ENCODE measurements at regions not wholly inside any gene's neighbourhood (a gene's known extent, or its start where the extent isn't known, plus 50 kb on each side); places are given as distances from the start of the nearest gene placed in this dataset.

DNA sequence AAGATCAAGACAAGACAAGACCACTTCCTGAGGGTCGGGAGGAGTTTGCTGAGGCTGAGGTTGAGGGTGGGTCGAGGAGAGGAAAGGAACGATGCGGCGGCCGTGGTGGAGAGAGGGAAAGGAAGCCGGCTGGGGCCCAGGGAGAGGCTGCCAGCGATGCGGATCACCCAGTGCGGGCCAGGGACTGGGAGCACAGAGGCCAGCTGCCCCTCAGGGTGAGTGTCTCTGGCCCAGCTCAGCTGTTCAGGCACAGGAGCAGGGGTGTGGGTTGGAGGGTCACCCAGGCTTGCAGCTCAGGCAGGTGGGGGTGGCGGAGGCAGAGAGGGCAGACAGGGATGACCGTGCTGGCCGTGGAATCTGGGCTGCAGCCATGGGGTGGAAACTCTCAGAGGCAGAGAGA is 99.5 kb downstream of the FGF18 start:
- TF ChIP-seq SPI1 (IDR thresholded peaks at IDR 0.05; ENCODE audit: borderline replicate concordance, low read depth) (no peak), POLR2AphosphoS5 (IDR thresholded peaks at IDR 0.05; ENCODE audit: low read depth) (no peak), GABPA (IDR thresholded peaks at IDR 0.05; ENCODE audit: low read depth) (no peak)
- TF ChIP-seq, protein P1, sequence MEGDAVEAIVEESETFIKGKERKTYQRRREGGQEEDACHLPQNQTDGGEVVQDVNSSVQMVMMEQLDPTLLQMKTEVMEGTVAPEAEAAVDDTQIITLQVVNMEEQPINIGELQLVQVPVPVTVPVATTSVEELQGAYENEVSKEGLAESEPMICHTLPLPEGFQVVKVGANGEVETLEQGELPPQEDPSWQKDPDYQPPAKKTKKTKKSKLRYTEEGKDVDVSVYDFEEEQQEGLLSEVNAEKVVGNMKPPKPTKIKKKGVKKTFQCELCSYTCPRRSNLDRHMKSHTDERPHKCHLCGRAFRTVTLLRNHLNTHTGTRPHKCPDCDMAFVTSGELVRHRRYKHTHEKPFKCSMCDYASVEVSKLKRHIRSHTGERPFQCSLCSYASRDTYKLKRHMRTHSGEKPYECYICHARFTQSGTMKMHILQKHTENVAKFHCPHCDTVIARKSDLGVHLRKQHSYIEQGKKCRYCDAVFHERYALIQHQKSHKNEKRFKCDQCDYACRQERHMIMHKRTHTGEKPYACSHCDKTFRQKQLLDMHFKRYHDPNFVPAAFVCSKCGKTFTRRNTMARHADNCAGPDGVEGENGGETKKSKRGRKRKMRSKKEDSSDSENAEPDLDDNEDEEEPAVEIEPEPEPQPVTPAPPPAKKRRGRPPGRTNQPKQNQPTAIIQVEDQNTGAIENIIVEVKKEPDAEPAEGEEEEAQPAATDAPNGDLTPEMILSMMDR (IDR thresholded peaks at IDR 0.05; ENCODE audit: insufficient read depth, low read length), result no peak

All from HL-60 (cell line).